HG03432 (cell line): ENCODE measurements at regions not wholly inside any gene's neighbourhood (a gene's known extent, or its start where the extent isn't known, plus 50 kb on each side); places are given as distances from the start of the nearest gene placed in this dataset.
A peak's percentile ranks its signal among the peaks of the same experiment; 100 is the strongest.

Experiments
- ATAC-seq: cut with Tn5 transposase; IDR thresholded peaks from one replicate; pipeline ENCODE4 v1.9.1; 2021; ENCODE audit warnings: mild to moderate bottlenecking, moderate library complexity; ENCODE audit not compliant: unreplicated experiment

DNA sequence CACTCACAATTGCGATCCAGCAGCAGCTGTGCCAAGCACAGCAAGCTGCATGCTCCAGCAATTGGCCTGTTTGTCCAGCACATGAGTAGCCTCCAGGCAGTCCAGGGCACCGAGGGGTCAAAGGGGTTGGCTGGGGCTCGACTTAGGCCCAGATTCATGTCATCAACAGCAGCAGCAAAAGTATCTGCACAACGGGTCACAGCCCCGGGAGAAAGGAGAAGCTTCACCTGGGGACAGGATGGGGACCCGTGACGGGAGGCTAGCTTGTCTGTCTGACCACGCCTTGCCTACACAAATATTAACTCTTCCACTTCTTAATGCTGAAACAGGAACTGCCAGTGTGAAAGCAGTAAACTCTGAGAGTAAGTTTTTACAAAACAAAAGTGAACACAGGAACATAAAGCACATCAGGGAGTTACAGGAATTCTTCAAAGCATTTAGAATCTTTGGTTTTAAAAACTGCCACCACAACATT lies 191.2 kb downstream of the PIK3R1 start:
- ATAC-seq: peak; percentile 91

DNA sequence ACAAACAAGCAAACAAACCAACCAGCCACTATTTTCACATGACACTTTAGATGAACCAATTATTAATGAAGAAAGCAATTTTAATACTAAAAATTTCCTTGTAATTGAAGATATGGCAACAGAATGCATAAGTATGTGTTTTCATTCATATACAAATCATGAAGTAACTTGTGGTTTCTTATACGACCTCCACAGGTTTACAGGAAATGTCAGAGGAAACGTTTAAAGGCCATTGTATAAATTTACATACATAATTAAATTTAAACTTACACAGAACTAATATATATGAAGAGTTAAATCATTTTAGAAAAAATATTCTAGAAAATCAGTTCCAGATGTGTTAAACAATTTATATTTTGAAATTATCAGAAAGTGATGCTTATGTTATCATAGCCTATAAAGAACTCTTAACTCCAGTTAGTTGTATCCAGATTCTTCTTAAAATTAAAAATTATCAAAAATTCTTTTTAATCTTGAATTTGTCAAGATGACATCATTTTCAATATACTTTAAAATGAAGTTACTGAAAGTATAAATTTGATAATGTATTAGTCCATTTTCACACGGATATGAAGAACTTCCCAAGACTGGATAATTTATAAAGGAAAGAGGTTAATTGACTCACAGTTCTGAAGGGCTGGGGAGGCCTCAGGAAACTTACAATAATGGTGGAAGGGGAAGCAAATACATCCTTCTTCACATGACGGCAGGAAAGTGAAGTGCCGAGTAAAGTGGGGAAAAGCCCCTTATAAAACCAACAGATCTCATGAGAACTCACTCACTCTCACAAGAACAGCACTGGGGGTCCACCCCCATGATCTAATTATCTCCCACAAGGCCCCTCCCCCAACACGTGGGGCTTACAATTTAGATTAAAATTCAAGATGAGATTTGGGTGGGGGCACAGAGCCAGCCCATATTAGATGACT lies 192.0 kb downstream of the PIK3R1 start:
- ATAC-seq: no peak

DNA sequence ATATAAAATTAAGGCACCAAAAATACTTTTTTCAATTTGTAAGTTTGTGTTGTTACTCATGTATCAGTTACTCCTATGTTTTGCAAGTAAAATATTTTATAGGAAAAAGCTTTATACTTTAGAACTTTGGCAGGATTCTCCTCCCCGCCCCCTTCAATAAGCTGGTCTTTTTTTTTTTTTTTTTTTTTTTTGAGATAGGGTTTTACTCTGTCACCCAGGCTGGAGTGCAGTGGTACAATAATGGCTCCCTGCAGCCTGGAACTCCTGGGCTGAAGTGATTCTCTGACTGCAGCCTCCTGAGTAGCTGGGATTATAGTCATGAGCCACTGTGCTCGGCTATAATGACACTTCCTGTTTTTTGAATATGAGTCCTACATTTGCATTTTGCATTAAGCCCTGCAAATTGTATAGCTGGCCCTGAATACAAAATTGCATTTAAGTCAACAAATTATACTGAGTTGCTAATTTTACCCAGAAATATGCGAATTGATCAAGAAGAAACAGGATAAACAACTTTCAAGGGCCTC lies 192.9 kb downstream of the PIK3R1 start:
- no peak for ATAC-seq

DNA sequence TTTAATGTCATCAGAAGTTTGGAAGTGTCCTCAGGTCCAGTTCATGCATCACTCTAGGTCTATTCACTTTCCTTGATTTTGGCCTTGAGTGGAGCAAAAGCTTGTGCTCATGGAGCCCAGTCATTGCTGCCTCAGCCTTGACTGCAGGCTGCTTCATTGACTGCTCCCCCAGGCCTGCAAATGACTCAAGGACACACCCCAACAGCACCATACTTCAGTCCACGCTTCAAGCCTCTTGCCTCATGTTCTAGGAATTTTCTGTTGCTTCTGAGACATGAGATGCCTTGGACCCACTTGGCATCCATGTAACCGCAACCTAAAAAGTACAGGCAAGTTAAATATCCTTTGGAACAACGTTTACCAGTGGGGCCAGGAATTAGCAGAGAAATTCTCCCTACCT lies 193.7 kb downstream of the PIK3R1 start:
- ATAC-seq: no peak

DNA sequence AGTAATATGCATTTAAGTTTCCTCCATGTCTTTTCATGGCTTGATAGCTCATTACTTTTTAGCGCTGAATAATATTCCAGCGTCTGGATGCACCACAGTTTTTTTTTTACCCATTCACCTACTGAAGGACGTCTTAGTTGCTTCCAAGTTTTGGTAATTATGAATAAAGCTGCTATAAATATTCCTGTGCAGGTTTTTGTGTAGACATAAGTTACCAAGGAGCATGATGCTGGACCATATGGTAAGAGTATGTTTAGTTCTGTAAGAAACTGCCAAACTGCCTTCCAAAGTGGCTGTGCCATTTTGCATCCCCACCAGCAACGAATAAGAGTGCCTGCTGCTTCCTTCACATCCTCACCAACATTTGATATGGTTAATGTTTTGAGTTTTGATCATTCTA lies 195.6 kb downstream of the PIK3R1 start:
- no peak for ATAC-seq

DNA sequence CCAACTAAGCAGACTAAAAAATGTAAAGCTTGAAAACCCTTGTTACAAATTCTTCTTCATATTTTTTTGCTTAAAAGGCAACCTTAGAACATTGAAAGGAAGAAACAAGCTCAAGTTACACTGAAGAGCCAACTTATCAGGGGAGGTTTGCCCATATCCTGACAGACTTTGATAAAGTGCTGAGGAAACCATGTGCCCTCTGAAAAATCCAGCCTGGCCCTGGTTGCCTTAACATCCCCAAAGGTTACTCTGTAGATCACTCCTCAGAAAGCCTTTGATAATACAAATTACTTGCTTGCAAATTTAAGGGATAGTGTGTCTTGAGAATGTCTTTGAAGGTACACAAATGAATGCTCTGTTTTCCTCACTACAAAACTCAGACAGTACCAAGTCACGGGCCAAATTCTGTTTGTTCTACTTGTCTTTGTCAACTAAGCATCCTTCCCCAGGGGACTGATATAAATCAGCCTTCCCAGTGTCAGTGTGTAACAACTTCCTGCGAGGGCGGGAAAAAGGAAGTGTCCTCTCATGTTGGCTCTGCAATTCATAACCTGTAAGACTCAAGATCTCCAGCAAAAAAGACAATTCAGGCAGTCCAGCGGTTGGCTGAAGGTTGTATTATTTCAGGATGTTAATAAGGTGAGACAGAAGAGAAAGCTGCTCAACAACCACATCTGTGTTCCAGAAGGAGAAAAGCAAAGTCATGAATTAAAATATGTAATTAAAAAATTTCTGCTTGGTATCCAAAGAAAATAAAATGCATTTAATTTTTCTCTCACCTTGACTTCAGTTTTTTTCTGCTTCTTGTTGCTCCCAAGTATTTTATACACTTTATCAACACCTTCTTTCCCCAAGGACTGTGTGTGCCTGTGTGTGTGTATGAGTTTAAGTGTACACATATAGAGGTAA lies 199.9 kb downstream of the PIK3R1 start:
- no peak for ATAC-seq

DNA sequence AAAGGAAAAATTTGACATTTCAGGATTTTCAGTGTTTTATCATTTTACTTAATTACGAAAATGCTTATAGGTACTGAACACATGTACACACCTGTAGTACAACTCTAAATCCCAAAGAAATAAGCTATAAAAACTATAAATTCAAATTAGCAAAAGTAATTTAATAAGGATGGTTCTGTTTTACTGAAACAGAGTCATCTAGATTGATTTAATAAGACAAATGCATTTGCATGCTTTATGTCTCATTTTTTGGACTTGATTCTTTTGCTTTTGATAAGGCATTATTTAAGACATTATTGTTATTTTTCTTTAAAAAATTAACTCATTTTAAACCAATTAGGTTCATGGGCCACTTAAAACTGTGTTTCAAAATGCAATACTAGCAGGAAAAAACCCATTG lies 201.2 kb downstream of the PIK3R1 start:
- ATAC-seq: no peak

DNA sequence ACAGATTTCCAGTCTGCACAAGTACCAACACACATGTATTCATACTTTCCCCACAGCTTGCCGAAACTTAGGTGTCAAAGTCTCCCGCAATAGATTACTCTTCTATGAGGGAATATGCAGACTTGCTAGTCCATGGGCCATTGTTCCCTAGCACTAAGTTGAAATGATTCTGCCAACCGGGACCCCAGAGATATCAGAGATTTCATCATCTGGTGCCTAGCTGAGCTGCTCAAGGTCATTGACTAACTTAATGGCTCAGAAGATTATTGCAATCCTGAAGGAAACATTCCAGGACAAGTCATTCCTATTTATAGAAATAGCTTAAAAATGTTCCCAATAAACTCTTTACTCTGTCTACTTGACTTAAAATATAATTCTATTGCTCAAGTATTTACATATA lies 202.6 kb downstream of the PIK3R1 start:
- ATAC-seq: no peak

DNA sequence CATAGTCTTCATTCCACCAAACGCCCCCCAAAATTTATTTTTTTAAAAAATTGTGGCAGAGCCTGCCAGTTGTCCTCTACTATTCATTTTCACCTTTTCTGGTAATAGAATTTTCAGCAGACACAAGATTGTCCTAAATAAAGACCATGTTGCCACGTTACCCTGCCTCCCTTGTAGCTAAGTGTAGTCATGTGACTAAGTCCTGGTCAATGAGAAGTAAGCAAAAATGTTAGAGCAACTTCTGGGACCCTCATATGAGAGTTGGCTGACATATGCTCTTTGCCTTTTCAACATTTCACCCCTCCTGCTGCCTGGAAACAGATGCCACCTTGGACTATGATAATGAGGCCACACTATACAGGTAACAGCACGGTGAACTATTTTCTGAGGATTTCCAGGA lies 203.1 kb downstream of the PIK3R1 start:
- ATAC-seq: no peak

DNA sequence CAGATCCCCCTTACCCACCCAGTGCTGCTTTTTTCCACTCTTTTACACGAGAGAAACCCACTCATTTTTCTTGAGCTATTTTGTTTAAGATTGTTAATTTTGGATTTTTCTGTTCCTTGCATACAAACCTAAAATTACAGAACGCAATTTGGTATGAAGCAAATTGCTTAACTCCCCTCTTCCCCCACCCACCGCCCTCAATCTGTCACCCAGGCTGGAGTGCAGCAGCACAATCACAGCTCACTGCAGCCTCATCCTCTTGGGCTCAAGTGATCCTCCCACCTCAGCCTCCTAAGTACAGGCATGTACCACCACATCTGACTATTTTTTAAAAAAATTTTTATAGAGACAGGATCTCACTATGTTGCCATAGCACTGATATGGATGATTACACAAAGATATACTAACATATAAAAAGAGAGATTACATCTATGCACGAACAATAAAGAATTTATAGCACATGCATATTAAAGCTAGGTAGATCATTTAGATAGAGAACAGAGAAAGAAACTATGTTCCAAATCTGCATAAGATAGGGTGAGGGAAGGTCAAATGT lies 203.6 kb downstream of the PIK3R1 start:
- no peak for ATAC-seq

DNA sequence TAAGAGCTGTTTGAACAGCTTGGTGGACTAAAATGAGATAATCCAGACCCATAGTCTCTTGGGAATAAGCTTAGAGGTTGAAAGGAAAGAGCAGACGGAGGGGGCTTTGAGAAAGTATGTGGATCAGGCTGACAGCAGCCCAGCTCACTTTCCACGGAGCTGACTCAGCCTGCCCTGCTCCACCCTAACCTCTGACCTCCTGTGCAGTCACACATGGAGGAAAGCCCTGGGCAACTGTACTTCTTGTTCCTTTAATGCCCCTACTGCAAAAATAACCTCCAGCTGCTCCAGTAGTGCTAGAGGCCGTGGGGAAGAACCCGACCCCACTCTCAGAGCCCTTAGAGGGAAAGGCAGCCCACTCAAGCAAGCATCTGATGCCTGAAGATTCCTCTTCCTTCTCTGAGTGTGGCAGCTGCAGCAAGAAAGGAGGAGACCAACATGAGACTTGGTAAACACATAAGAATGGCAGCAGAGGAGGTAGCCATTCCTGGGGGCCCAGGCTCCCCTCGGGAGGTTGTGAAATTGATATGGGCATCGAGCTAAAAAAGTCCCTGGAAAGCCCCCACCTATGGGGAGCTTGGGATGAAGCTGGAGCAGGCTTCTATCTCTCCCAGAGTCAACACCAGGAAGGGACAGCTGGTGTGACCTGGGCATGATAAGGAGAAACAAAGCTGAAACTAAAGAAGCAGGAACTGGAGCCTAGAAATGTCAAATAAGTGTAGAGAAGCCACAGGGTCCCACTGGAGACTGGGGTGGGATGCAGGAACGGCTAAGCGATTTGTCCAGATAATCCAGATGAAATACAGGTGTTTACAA lies 204.3 kb downstream of the PIK3R1 start:
- no peak for ATAC-seq

DNA sequence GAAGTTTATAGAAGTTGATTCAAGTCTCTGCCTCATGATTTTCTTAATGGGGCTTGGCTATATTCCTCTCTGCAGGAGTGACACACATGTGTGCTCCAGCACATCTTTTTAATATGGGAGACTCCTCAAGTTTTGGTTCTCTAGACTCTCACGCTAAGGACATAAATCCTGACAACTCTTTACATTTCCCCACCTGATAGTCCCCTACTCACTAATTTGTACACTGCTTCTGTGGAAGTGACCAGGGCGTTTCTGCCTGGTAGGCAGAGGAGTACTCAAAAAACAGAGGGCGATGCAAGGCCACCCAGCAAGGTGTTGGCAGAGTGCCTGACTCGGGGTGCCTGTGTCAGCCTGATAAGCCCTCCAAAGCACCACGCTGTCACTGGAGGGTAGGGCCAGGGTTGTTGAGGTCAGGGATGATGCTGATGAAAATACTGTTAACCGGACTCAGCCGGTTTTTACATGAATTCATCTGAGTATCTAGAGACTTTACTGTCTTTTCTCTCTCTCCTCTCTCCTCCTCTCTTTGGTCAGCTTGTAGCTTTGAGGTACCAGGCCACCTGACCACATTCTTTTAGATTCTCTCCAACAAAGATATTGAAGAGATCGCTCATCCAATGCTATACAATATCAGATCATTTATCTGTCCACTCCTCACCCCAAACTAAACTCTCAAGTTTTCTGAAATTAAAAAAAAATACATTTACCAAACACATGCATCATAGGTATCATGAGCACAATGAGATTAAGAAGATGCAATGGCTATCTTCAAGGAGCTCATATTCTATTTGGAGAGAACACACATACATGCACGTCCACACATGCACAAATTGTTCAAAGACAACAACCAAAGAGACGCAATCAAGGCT lies 205.2 kb downstream of the PIK3R1 start:
- ATAC-seq: no peak

DNA sequence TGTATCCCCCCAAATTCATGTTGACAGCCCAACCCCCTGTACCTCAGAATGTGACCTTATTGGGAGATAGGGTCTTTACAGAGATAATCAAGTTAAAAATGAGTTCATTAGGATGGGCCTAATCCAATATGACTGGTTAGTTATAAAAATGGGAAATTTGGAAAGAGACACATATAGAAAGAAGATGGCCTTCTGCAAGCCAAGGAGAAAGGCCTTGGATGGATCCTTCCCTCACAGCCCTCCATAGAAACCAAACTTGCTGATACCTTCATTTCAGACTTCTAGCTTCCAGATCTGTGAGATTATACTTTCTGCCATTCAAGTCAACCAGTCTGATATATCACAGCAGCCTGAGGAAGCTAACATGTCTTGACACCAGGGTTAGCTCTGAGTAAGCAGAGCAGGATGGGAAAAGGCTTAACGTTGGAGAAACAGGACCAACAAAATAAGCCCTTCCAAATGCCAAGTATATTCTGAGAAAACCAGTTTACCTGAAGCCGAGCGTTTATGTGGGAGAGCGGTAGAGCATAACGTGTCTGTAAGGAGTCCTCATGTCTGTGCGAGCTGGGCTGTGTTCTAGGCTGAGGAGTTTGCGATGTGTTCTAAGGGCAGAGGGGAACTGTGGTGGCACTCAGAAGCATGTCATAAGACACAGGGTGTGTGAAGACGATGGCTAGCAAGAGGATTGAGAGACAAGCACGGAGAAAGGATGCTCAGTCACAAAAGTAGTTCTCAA lies 206.1 kb downstream of the PIK3R1 start:
- no peak for ATAC-seq

DNA sequence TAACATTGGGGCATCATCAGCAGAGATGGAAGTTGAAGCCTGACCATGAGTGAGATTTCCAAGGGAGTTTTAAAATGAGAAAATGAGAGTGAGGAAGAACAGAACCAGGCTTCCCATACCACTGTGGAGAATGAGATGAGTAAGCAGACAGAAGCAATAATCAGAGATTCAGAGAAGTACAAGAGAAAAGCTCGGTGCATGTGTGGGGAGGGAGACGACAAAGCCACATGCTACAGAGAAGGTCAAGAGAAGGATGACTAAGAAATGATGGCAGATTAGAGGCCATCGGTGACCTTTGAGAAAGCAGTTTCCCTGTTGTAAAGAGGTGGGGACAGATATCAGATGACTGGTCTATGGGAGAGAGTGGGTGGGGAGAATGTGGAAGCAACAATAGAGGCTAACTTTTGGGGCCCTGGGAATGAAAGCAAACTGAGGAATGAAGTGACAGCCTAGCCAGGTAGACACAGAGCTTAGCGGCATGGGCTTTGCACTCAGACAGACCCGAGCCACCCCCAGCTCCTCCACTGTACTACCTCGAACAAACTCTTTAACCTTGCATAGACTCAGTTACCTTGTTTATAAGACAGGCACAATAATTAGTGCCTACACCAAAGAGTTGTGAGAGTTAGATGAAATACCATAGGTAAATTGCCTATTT lies 207.7 kb downstream of the PIK3R1 start:
- ATAC-seq: peak; percentile 41

DNA sequence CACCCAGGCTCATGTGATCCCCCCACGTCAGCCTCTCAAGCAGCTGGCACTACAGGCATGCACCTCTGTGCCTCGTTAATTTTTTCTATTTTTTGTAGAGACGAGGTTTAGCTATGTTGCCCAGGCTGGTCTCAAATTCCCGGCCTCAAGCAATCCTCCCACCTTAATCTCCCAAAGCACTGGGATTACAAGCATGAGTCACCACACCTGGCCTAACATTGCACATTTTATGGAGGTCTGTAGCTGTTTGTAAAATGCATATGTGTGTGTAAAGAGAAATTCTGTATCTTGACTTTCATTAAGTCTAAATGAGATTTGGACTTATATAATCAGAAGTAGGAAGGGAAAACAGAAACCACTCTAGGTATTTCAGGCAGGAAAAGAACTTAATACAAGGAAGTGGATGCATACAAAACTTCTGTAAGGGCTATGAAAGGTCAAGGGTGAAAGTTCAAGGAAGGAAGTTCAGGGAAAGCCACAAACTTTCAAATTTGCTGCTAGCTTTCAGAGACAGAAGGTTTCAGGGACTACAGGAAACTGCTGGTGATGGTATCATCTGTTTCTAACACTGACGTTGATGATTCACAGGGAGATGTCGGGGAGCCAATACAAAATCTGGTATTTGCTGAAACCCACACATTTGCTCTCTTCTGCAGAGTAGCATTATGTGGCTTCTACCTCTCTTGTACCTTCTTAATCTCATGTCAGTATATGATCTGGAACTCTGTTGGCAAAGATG lies 209.4 kb downstream of the PIK3R1 start:
- peak; percentile 87 for ATAC-seq

DNA sequence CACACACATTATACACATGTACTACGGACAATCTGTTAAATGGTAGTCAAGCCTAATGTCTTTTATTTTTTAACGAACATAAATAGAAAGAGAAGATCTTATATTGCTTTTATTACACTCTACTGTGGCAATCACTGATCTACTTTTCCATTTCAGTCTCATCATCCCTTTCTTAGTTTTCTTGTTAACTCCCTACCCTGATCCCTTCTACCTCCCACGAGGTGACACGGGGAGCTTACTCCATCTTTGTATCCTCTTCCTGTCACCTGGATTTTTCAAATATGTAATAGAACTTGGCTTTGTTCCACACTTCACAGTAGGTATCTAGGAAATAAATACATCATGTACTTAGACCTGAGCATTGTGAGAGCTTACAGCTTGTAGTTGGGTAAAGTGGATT lies 211.0 kb downstream of the PIK3R1 start:
- no peak for ATAC-seq

DNA sequence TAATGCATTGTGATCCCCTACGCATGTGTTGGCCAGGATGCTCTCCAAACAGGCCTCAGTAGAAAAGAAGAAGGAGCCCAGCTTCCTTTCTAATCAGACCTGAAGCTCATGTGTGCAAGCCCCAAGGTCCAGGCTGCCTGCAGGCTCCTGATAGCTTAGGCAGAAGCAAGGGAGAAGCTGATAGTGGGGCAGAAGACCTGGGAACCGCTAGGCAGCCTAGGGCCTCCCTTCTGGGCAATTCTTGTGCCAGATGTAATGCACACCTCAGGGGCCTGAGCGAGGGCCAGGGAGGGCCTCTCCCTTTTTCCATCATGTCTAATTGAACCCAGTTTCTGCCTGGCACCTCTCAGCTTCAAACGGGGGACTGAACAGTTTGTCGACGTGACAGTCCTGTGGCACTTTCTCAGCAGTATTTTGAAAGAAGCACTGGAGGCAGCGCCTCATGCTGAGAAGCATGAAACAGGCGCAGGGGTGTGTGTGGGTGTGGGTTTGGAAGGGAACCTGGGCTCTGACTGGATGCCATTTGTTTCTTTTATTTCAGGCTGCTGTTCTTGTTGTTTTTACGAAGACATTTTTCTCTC lies 212.8 kb downstream of the PIK3R1 start:
- ATAC-seq: no peak
